ENCODE measurements at regions not wholly inside any gene's neighbourhood (a gene's known extent, or its start where the extent isn't known, plus 50 kb on each side); places are given as distances from the start of the nearest gene placed in this dataset.

DNA sequence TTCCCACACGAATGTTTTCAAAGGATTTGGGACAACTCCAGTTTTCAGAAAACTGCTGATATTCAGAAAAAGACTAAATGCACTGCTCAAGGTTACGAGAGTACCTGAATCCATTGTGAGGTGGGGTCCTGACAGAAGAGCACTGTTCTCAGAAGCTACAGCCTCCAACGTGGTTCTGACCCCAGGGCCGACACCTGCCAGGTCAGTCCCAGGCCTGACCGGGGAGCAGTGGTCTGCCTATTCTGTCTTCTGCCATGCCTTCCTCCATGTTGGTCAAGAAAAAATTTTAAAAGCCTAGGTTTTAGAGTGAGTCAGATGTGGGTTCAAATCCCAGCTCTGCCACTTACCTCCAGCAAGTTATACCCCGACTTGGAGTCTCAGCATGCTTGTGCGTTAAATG is 212.3 kb downstream of the BCL11A start:
- TF ChIP-seq CTCF (IDR thresholded peaks at IDR 0.05; ENCODE audit: poor library complexity, severe bottlenecking) (no peak), EP300 (conservative IDR thresholded peaks at IDR 0.05; ENCODE audit: poor library complexity, severe bottlenecking) (no peak), RAD21 (conservative IDR thresholded peaks at IDR 0.05) (no peak), SMC3 (conservative IDR thresholded peaks at IDR 0.05; ENCODE audit: poor library complexity) (no peak), MXI1 (conservative IDR thresholded peaks at IDR 0.05; ENCODE audit: poor library complexity, severe bottlenecking) (no peak), TAF1 (IDR thresholded peaks at IDR 0.05; ENCODE audit: low read depth) (no peak), EZH2 (IDR thresholded peaks at IDR 0.05; ENCODE audit: borderline replicate concordance, insufficient read depth, low read length, poor library complexity, severe bottlenecking) (no peak), POLR2AphosphoS5 (IDR thresholded peaks at IDR 0.05) (no peak), REST (IDR thresholded peaks at IDR 0.05; ENCODE audit: borderline replicate concordance) (no peak)
- Histone ChIP-seq H3K36me3 (ENCODE audit: insufficient read depth, low read length) (no peaks in the 10 kb centered on the region), H3K4me2 (ENCODE audit: low read length) (no peak overlapping the region), H4K20me1 (ENCODE audit: insufficient read depth) (no peaks in the 10 kb centered on the region), H3K9me3 (ENCODE audit: low read length) (no peaks in the 10 kb centered on the region), H3K9ac (ENCODE audit: low read length) (no peak overlapping the region), H3K79me2 (replicated peaks; ENCODE audit: insufficient read depth, low read length) (no peaks in the 10 kb centered on the region), H3K27ac (ENCODE audit: low read length) (no peak overlapping the region), H3K4me3 (ENCODE audit: low read length) (no peak overlapping the region), H3K27me3 (ENCODE audit: insufficient read depth, low read depth, low read length) (no peaks in the 10 kb centered on the region), H3K9me2 (ENCODE audit: insufficient read depth, low read length) (no peaks in the 10 kb centered on the region), H2AFZ (ENCODE audit: low read depth, low read length) (no peak overlapping the region), H3F3A (ENCODE audit: insufficient read depth, low read length, poor library complexity, severe bottlenecking) (no peaks in the 10 kb centered on the region)

GRCh38 chr2:60339286-60339685 is 214.2 kb downstream of the BCL11A start:
- no peak overlapping the region for H3K27ac ChIP-seq (ENCODE audit: low read length)
- TF ChIP-seq CTCF (IDR thresholded peaks at IDR 0.05; ENCODE audit: poor library complexity, severe bottlenecking) (no peak), POLR2AphosphoS5 (IDR thresholded peaks at IDR 0.05) (no peak), RAD21 (conservative IDR thresholded peaks at IDR 0.05) (no peak), TAF1 (IDR thresholded peaks at IDR 0.05; ENCODE audit: low read depth) (no peak), EP300 (conservative IDR thresholded peaks at IDR 0.05; ENCODE audit: poor library complexity, severe bottlenecking) (no peak), REST (IDR thresholded peaks at IDR 0.05; ENCODE audit: borderline replicate concordance) (no peak), EZH2 (IDR thresholded peaks at IDR 0.05; ENCODE audit: borderline replicate concordance, insufficient read depth, low read length, poor library complexity, severe bottlenecking) (no peak), SMC3 (conservative IDR thresholded peaks at IDR 0.05; ENCODE audit: poor library complexity) (no peak), MXI1 (conservative IDR thresholded peaks at IDR 0.05; ENCODE audit: poor library complexity, severe bottlenecking) (no peak)
- no peaks in the 10 kb centered on the region for H3F3A ChIP-seq (ENCODE audit: insufficient read depth, low read length, poor library complexity, severe bottlenecking)
- H3K4me2 ChIP-seq (ENCODE audit: low read length): no peak overlapping the region
- H2AFZ ChIP-seq (ENCODE audit: low read depth, low read length): no peak overlapping the region
- H3K27me3 ChIP-seq (ENCODE audit: insufficient read depth, low read depth, low read length): no peaks in the 10 kb centered on the region
- H3K9me3 ChIP-seq (ENCODE audit: low read length): no peaks in the 10 kb centered on the region
- no peaks in the 10 kb centered on the region for H3K79me2 ChIP-seq (replicated peaks; ENCODE audit: insufficient read depth, low read length)
- H3K4me3 ChIP-seq (ENCODE audit: low read length): no peak overlapping the region
- H3K9me2 ChIP-seq (ENCODE audit: insufficient read depth, low read length): no peaks in the 10 kb centered on the region
- no peak overlapping the region for H3K9ac ChIP-seq (ENCODE audit: low read length)
- no peaks in the 10 kb centered on the region for H3K36me3 ChIP-seq (ENCODE audit: insufficient read depth, low read length)
- H4K20me1 ChIP-seq (ENCODE audit: insufficient read depth): no peaks in the 10 kb centered on the region
